H1 (cell line): ENCODE measurements at regions not wholly inside any gene's neighbourhood (a gene's known extent, or its start where the extent isn't known, plus 50 kb on each side); places are given as distances from the start of the nearest gene placed in this dataset.

Source experiments
- CTCF ChIA-PET: fragments of 300-600 bp; sonication (Branson Sonifier 250); formaldehyde crosslinking; loops from one replicate; lab custom pipeline; 2021; ENCODE audit not compliant: partially characterized antibody; lab: Charles Lee
- POLR2A ChIA-PET: fragments of 300-600 bp; sonication (Branson Sonifier 250); formaldehyde crosslinking; loops from one replicate; lab custom pipeline; 2021; ENCODE audit warnings: inconsistent platforms; ENCODE audit not compliant: partially characterized antibody; lab: Charles Lee
- DNase-seq, 2 experiments: peaks; one replicate each; pipeline versions ENCODE4 v3.0.0 to v3.0.0-alpha.2; 2010 to 2022; ENCODE audit warnings: low spot score in 2 of 2, low read depth in 1 of 2, mixed read lengths in 1 of 2
- FAIRE-seq: peaks from 2 replicates; lab custom pipeline; 2011; peaks lifted over from hg19 to GRCh38; lab: Jason Lieb, UNC
- H2AFZ ChIP-seq: 2 replicates; pipeline ENCODE4 v1.8.1; 2012; ENCODE audit warnings: low read length, inconsistent platforms
- H2AK5ac ChIP-seq: 2 replicates; pipeline ENCODE4 v1.6.1; 2013; ENCODE audit warnings: low read depth, low read length
- H2BK120ac ChIP-seq: replicated peaks from 2 replicates; pipeline ENCODE3; 2013; ENCODE audit warnings: low read depth, low read length, inconsistent platforms
- H2BK12ac ChIP-seq: 2 replicates; pipeline ENCODE4 v1.6.1; 2013; ENCODE audit warnings: low read depth, low read length
- H2BK15ac ChIP-seq: 2 replicates; pipeline ENCODE4 v1.6.1; 2013; ENCODE audit warnings: low read length
- H2BK20ac ChIP-seq: 2 replicates; pipeline ENCODE4 v1.6.1; 2013; ENCODE audit warnings: low read length
- H2BK5ac ChIP-seq: 2 replicates; pipeline ENCODE4 v1.6.1; 2013; ENCODE audit warnings: low read depth, low read length
- H3K14ac ChIP-seq: 2 replicates; pipeline ENCODE4 v1.6.1; 2013; ENCODE audit warnings: inconsistent platforms; ENCODE audit not compliant: insufficient read length
- H3K18ac ChIP-seq: 2 replicates; pipeline ENCODE4 v1.6.1; 2013; ENCODE audit warnings: low read length; ENCODE audit errors: extremely low read depth
- H3K23ac ChIP-seq: 2 replicates; pipeline ENCODE4 v1.6.1; 2013; ENCODE audit warnings: inconsistent platforms; ENCODE audit not compliant: insufficient read length
- H3K23me2 ChIP-seq: 2 replicates; pipeline ENCODE4 v1.6.1; 2013; ENCODE audit warnings: low read depth, low read length
- H3K27ac ChIP-seq: 2 replicates; pipeline ENCODE4 v1.6.1; 2011; ENCODE audit warnings: low read depth, low read length, inconsistent platforms
- H3K27me3 ChIP-seq, 4 experiments: replicated peaks in 1 of 4; 1 replicate in 1 of 4; 2 replicates in 3 of 4; pipeline versions ENCODE4 v1.6.1 to v1.8.1; 2011 to 2013; ENCODE audit warnings: low read length in 3 of 4, mild to moderate bottlenecking in 3 of 4, inconsistent platforms in 2 of 4, mixed read lengths in 2 of 4, moderate library complexity in 1 of 4; ENCODE audit not compliant: control insufficient read depth in 3 of 4, insufficient read depth in 3 of 4; ENCODE audit errors: extremely low read depth in 1 of 4
- H3K36me3 ChIP-seq, 4 experiments: 2 replicates each; pipeline versions ENCODE4 v1.6.1 to v1.8.1; 2011 to 2013; ENCODE audit warnings: mild to moderate bottlenecking in 4 of 4, low read length in 3 of 4, moderate library complexity in 2 of 4, control low read depth in 1 of 4, inconsistent platforms in 1 of 4; ENCODE audit not compliant: insufficient read depth in 4 of 4, control insufficient read depth in 2 of 4
- H3K4ac ChIP-seq: replicated peaks from 2 replicates; pipeline ENCODE3; 2013; ENCODE audit warnings: low read length, low read depth, mixed read lengths, inconsistent platforms; ENCODE audit not compliant: insufficient read length
- H3K4me1 ChIP-seq, 4 experiments: replicated peaks in 1 of 4; 1 replicate in 1 of 4; 2 replicates in 3 of 4; pipeline versions ENCODE4 v1.6.1 to v1.8.1; 2011 to 2013; ENCODE audit warnings: low read length in 3 of 4, inconsistent platforms in 2 of 4, mixed read lengths in 1 of 4; ENCODE audit not compliant: insufficient read depth in 4 of 4, control insufficient read depth in 3 of 4
- H3K4me2 ChIP-seq, 2 experiments: 2 replicates each; pipeline versions ENCODE4 v1.6.1 to v1.8.1; 2011 to 2013; ENCODE audit warnings: low read depth in 2 of 2, low read length in 2 of 2, control low read depth in 1 of 2, inconsistent platforms in 1 of 2, mild to moderate bottlenecking in 1 of 2; ENCODE audit not compliant: insufficient read depth in 1 of 2
- H3K4me3 ChIP-seq, 4 experiments: fragments of 200-600, 300-600 bp in 1 of 4; sonication (generic), shearing (Covaris generic), sonication (Bioruptor Twin) in 1 of 4; 2 replicates each; pipeline versions ENCODE4 v1.5.1 to v1.8.1; 2011 to 2016; ENCODE audit warnings: low read length in 4 of 4, low read depth in 3 of 4, control low read depth in 2 of 4, inconsistent platforms in 2 of 4, mild to moderate bottlenecking in 2 of 4, mixed read lengths in 1 of 4, moderate library complexity in 1 of 4; ENCODE audit not compliant: insufficient read depth in 2 of 4; ENCODE audit errors: extremely low read depth in 1 of 4
- H3K56ac ChIP-seq: replicated peaks from 2 replicates; pipeline ENCODE3; 2013; ENCODE audit warnings: low read depth, mild to moderate bottlenecking, mixed read lengths, low read length, inconsistent platforms; ENCODE audit not compliant: insufficient read length
- H3K79me1 ChIP-seq: 2 replicates; pipeline ENCODE4 v1.6.1; 2013; ENCODE audit warnings: low read depth, low read length, control low read depth
- H3K79me2 ChIP-seq, 2 experiments: 2 replicates each; pipeline versions ENCODE4 v1.6.1 to v1.8.1; 2012 to 2013; ENCODE audit warnings: low read length in 2 of 2, mild to moderate bottlenecking in 2 of 2, inconsistent platforms in 1 of 2; ENCODE audit not compliant: insufficient read depth in 2 of 2, control insufficient read depth in 1 of 2
- H3K9ac ChIP-seq, 4 experiments: replicated peaks in 1 of 4; 1 replicate in 1 of 4; 2 replicates in 3 of 4; pipeline versions ENCODE4 v1.6.1 to v1.8.1; 2011 to 2013; ENCODE audit warnings: low read depth in 3 of 4, low read length in 3 of 4, control low read depth in 2 of 4, mild to moderate bottlenecking in 2 of 4, moderate library complexity in 2 of 4, inconsistent platforms in 1 of 4; ENCODE audit errors: extremely low read depth in 1 of 4
- H3K9me3 ChIP-seq, 2 experiments: 2 replicates each; pipeline versions ENCODE4 v1.6.1 to v1.8.1; 2012 to 2013; ENCODE audit warnings: mild to moderate bottlenecking in 2 of 2, moderate library complexity in 2 of 2, control low read depth in 1 of 2, inconsistent platforms in 1 of 2, low read depth in 1 of 2, low read length in 1 of 2, mixed read lengths in 1 of 2; ENCODE audit not compliant: insufficient read depth in 2 of 2
- H4K20me1 ChIP-seq, 2 experiments: replicated peaks in 1 of 2; 2 replicates each; pipeline versions ENCODE3 to v1.8.1; 2011 to 2013; ENCODE audit warnings: inconsistent platforms in 2 of 2, low read length in 2 of 2, mild to moderate bottlenecking in 1 of 2; ENCODE audit not compliant: insufficient read depth in 2 of 2, control insufficient read depth in 1 of 2
- H4K5ac ChIP-seq: 2 replicates; pipeline ENCODE4 v1.6.1; 2013; ENCODE audit warnings: low read length, low read depth, mixed read lengths, inconsistent platforms; ENCODE audit not compliant: insufficient read length
- H4K8ac ChIP-seq: 2 replicates; pipeline ENCODE4 v1.8.0; 2013; ENCODE audit warnings: mild to moderate bottlenecking, moderate library complexity, low read length, inconsistent platforms; ENCODE audit not compliant: insufficient read depth; ENCODE audit errors: extremely low read depth
- H4K91ac ChIP-seq: replicated peaks from 2 replicates; pipeline ENCODE3; 2013; ENCODE audit warnings: low read length, mixed read lengths, inconsistent platforms; ENCODE audit not compliant: insufficient read length
- ATF2 ChIP-seq: IDR thresholded peaks from 2 replicates; pipeline ENCODE4 v1.6.1; 2012; ENCODE audit warnings: low read length, inconsistent platforms
- CEBPB ChIP-seq: IDR thresholded peaks from 2 replicates; pipeline ENCODE4 v1.6.1; 2012; ENCODE audit warnings: low read depth, low read length
- CHD1 ChIP-seq: IDR thresholded peaks from 2 replicates; pipeline ENCODE4 v1.6.1; 2012; ENCODE audit warnings: low read depth, low read length, improper control_type of control experiment
- CHD2 ChIP-seq: IDR thresholded peaks from 2 replicates; pipeline ENCODE4 v1.6.1; 2012; ENCODE audit warnings: low read length, improper control_type of control experiment
- NANOG ChIP-seq: IDR thresholded peaks from 2 replicates; pipeline ENCODE4 v1.6.1; 2011; ENCODE audit warnings: low read length, low read depth, mild to moderate bottlenecking, inconsistent platforms; ENCODE audit not compliant: insufficient read depth, poor library complexity, severe bottlenecking
- NRF1 ChIP-seq: IDR thresholded peaks from 2 replicates; pipeline ENCODE4 v1.6.1; 2011; ENCODE audit warnings: mild to moderate bottlenecking, low read depth, low read length, improper control_type of control experiment
- POLR2A ChIP-seq, 2 experiments: IDR thresholded peaks; 1 replicate in 1 of 2; 2 replicates in 1 of 2; pipeline ENCODE4 v1.6.1; 2011; ENCODE audit warnings: low read depth in 2 of 2, low read length in 2 of 2, mild to moderate bottlenecking in 2 of 2; ENCODE audit errors: control extremely low read depth in 1 of 2
- RFX5 ChIP-seq: IDR thresholded peaks from 2 replicates; pipeline ENCODE4 v1.6.1; 2011; ENCODE audit warnings: low read depth, low read length, improper control_type of control experiment, borderline replicate concordance
- SIRT6 ChIP-seq: IDR thresholded peaks from one replicate; pipeline ENCODE4 v1.7.1; 2012; ENCODE audit warnings: low read length, inconsistent platforms
- SIX5 ChIP-seq: IDR thresholded peaks from 2 replicates; pipeline ENCODE4 v1.6.1; 2011; ENCODE audit warnings: mild to moderate bottlenecking, low read depth, low read length
- SP4 ChIP-seq: IDR thresholded peaks from 2 replicates; pipeline ENCODE4 v1.6.1; 2012; ENCODE audit warnings: low read length, inconsistent platforms
- TAF1 ChIP-seq: IDR thresholded peaks from 2 replicates; pipeline ENCODE4 v1.6.1; 2011; ENCODE audit warnings: mild to moderate bottlenecking, low read depth, low read length
- TAF7 ChIP-seq: optimal IDR thresholded peaks from 2 replicates; pipeline ENCODE3; 2011; ENCODE audit warnings: low read depth, mild to moderate bottlenecking, inconsistent platforms, low read length, moderate library complexity, borderline replicate concordance
- TBP ChIP-seq: IDR thresholded peaks from 2 replicates; pipeline ENCODE4 v1.6.1; 2011; ENCODE audit warnings: low read depth, low read length, improper control_type of control experiment
- WGBS, 2 experiments: shearing (Covaris generic) in 1 of 2; methylation state at CpG; one replicate each; pipeline versions ENCODE4 v1.1.6 to v1.1.7; 2013 to 2015; ENCODE audit warnings: low lambda C conversion rate in 2 of 2, mixed read lengths in 2 of 2, inconsistent platforms in 1 of 2, low coverage in 1 of 2, missing lambda C conversion rate in 1 of 2; ENCODE audit not compliant: insufficient replicate concordance in 2 of 2, insufficient coverage in 1 of 2, insufficient read length in 1 of 2; ENCODE audit errors: extremely low coverage in 1 of 2, missing lambda C conversion rate in 1 of 2; 5-methylcytosine and 5-hydroxymethylcytosine counted together
- TF ChIP-seq, protein P1 (sequence below): IDR thresholded peaks from 2 replicates; pipeline ENCODE4 v1.6.1; 2012; ENCODE audit warnings: inconsistent platforms

DNA sequence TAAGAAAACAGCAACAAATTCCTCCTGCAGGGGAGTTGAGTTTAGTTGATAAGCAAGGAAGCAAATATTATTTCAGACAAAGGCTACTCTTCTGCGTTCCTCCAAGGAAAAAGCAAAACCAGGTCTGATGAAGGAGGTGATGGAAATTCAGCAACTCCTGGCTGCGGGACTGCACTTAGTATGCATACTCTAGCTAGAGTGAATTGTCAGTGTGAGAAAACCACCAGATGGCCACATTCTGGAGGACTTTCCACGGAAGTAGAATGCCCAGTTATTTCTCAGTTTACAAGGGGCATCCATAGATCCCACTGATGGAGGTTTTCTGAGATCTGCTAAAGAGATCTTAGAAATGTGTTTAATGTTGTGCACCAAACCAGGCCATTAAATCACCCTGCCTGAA lies 338.6 kb upstream of the PUDP start:
- H3K4me1 ChIP-seq, result no peaks in the 10 kb centered on the region
- H2AK5ac ChIP-seq, result no peak overlapping the region
- H3K23ac ChIP-seq, result no peak overlapping the region
- CTCF ChIA-PET, result no interaction called here
- POLR2A ChIA-PET, result no interaction called here
- no peak overlapping the region for H2BK120ac ChIP-seq
- H3K4ac ChIP-seq, result no peak overlapping the region
- H3K23me2 ChIP-seq, result no peaks in the 10 kb centered on the region
- DNase-seq (no peak), FAIRE-seq (no peak)
- no peak overlapping the region for H4K91ac ChIP-seq
- no peak overlapping the region for H3K27ac ChIP-seq
- no peaks in the 10 kb centered on the region for H3K9me3 ChIP-seq
- WGBS, 2 experiments, result 91% methylated on average over 3 of the region's 3 CpGs; no CpG with 5 or more reads in 1 of the 2 experiments
- no peaks in the 10 kb centered on the region for H3K79me1 ChIP-seq
- H2BK20ac ChIP-seq, result no peak overlapping the region
- no peak overlapping the region for H2AFZ ChIP-seq
- H3K9ac ChIP-seq, result no peak overlapping the region
- no peak overlapping the region for H3K4me2 ChIP-seq
- no peak overlapping the region for H4K8ac ChIP-seq
- no peak overlapping the region for H3K56ac ChIP-seq
- no peaks in the 10 kb centered on the region for H3K79me2 ChIP-seq
- H4K5ac ChIP-seq, result no peak overlapping the region
- no peak overlapping the region for H2BK12ac ChIP-seq
- H2BK5ac ChIP-seq, result no peak overlapping the region
- no peaks in the 10 kb centered on the region for H3K27me3 ChIP-seq
- H3K4me3 ChIP-seq, result no peak overlapping the region
- no peaks in the 10 kb centered on the region for H3K36me3 ChIP-seq
- no peak overlapping the region for H3K18ac ChIP-seq
- H3K14ac ChIP-seq, result no peak overlapping the region
- H2BK15ac ChIP-seq, result no peak overlapping the region
- H4K20me1 ChIP-seq, result no peaks in the 10 kb centered on the region
- TF ChIP-seq, protein P1, sequence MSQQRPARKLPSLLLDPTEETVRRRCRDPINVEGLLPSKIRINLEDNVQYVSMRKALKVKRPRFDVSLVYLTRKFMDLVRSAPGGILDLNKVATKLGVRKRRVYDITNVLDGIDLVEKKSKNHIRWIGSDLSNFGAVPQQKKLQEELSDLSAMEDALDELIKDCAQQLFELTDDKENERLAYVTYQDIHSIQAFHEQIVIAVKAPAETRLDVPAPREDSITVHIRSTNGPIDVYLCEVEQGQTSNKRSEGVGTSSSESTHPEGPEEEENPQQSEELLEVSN, result no peak
- no peak for TF ChIP-seq CHD1
- no peak for TF ChIP-seq SIRT6
- TF ChIP-seq NANOG, result no peak
- TF ChIP-seq ATF2, result no peak
- no peak for TF ChIP-seq TBP
- no peak for TF ChIP-seq POLR2A (IDR thresholded peaks at IDR 0.05; ENCODE audit: control extremely low read depth in 1 of 2, low read depth in 2 of 2, low read length in 2 of 2)
- TF ChIP-seq SP4, result no peak
- no peak for TF ChIP-seq TAF7
- no peak for TF ChIP-seq SIX5
- no peak for TF ChIP-seq CEBPB
- no peak for TF ChIP-seq NRF1
- TF ChIP-seq RFX5, result no peak
- TF ChIP-seq TAF1, result no peak
- no peak for TF ChIP-seq CHD2
